WTC11 (cell line): ENCODE measurements at regions not wholly inside any gene's neighbourhood (a gene's known extent, or its start where the extent isn't known, plus 50 kb on each side); places are given as distances from the start of the nearest gene placed in this dataset.

ENCODE experiments used
- ATAC-seq: fragments of 200-7000 bp; cut with Tn5 transposase; 2 replicates; pipeline ENCODE4 v1.10.0; 2021; ENCODE audit warnings: mild to moderate bottlenecking, moderate library complexity
- CTCF ChIA-PET: fragments of 300-600 bp; sonication (Branson Sonifier 250); formaldehyde crosslinking; loops from one replicate; lab custom pipeline; 2021; ENCODE audit warnings: antibody characterized with exemption; lab: Charles Lee
- POLR2A ChIA-PET: fragments of 350-600 bp; sonication (Branson Sonifier 250); formaldehyde crosslinking; loops from one replicate; lab custom pipeline; 2021; ENCODE audit warnings: antibody characterized with exemption; lab: Charles Lee
- DNase-seq: peaks from one replicate; pipeline ENCODE4 v3.0.0; 2021; ENCODE audit warnings: low spot score
- H3K27ac Mint-ChIP-seq: 2 replicates; pipeline ENCODE4 v1.8.0; 2021; ENCODE audit warnings: mixed read lengths
- H3K27me3 Mint-ChIP-seq: 2 replicates; pipeline ENCODE4 v1.8.0; 2021; ENCODE audit warnings: low read depth, mild to moderate bottlenecking, moderate library complexity, mixed read lengths
- H3K36me3 Mint-ChIP-seq: 2 replicates; pipeline ENCODE4 v1.8.0; 2021; ENCODE audit warnings: mixed read lengths
- H3K4me1 Mint-ChIP-seq: 2 replicates; pipeline ENCODE4 v1.8.0; 2022; ENCODE audit warnings: mixed read lengths
- H3K4me3 Mint-ChIP-seq: 2 replicates; pipeline ENCODE4 v1.8.0; 2021; ENCODE audit warnings: mild to moderate bottlenecking, moderate library complexity, mixed read lengths
- H3K9me3 Mint-ChIP-seq: 2 replicates; pipeline ENCODE4 v1.8.0; 2021; ENCODE audit warnings: mixed read lengths
- AFF4 ChIP-seq: sonication (generic); formaldehyde crosslinking; IDR thresholded peaks from 2 replicates; pipeline ENCODE4 v1.8.1; 2023; ENCODE audit warnings: mild to moderate bottlenecking, missing genetic modification reagents, borderline replicate concordance
- CDX4 ChIP-seq: fragments of 250-450 bp; sonication (Bioruptor Pico); IDR thresholded peaks from 2 replicates; pipeline ENCODE4 v1.9.0; 2021; ENCODE audit warnings: moderate library complexity, mild to moderate bottlenecking, inconsistent platforms, borderline replicate concordance
- CREB1 ChIP-seq: sonication (generic); formaldehyde crosslinking; IDR thresholded peaks from 2 replicates; pipeline ENCODE4 v1.8.0; 2023; ENCODE audit warnings: mild to moderate bottlenecking, missing genetic modification reagents
- ELF4 ChIP-seq: sonication (generic); formaldehyde crosslinking; IDR thresholded peaks from 2 replicates; pipeline ENCODE4 v1.8.1; 2022; ENCODE audit warnings: low read depth, mild to moderate bottlenecking, moderate library complexity, missing genetic modification reagents
- EMX1 ChIP-seq: fragments of 250-450 bp; sonication (Bioruptor Pico); IDR thresholded peaks from 2 replicates; pipeline ENCODE4 v1.8.0; 2021; ENCODE audit warnings: mild to moderate bottlenecking
- ETV6 ChIP-seq: sonication (generic); formaldehyde crosslinking; IDR thresholded peaks from 2 replicates; pipeline ENCODE4 v1.8.1; 2022; ENCODE audit warnings: mild to moderate bottlenecking, missing genetic modification reagents
- NR3C1 ChIP-seq: sonication (generic); formaldehyde crosslinking; conservative IDR thresholded peaks from 2 replicates; pipeline ENCODE4 v1.8.1; 2023; ENCODE audit warnings: low read depth, mild to moderate bottlenecking, missing genetic modification reagents
- OVOL2 ChIP-seq: fragments of 250-450 bp; sonication (Bioruptor Pico); IDR thresholded peaks from 2 replicates; pipeline ENCODE4 v1.9.0; 2021; ENCODE audit warnings: mild to moderate bottlenecking, borderline replicate concordance
- PREB ChIP-seq: sonication (generic); formaldehyde crosslinking; IDR thresholded peaks from 2 replicates; pipeline ENCODE4 v1.8.1; 2022; ENCODE audit warnings: mild to moderate bottlenecking, missing genetic modification reagents, moderate library complexity, borderline replicate concordance
- PRRX2 ChIP-seq: fragments of 250-450 bp; sonication (Bioruptor Pico); IDR thresholded peaks from 2 replicates; pipeline ENCODE4 v1.8.0; 2021; ENCODE audit warnings: mild to moderate bottlenecking
- SP1 ChIP-seq: sonication (generic); formaldehyde crosslinking; conservative IDR thresholded peaks from 2 replicates; pipeline ENCODE4 v1.8.1; 2022; ENCODE audit warnings: missing genetic modification reagents
- TCF7 ChIP-seq: sonication (generic); formaldehyde crosslinking; IDR thresholded peaks from 2 replicates; pipeline ENCODE4 v1.8.0; 2022; ENCODE audit warnings: mild to moderate bottlenecking, low read depth, missing genetic modification reagents, moderate library complexity
- TEAD1 ChIP-seq: sonication (generic); formaldehyde crosslinking; IDR thresholded peaks from 2 replicates; pipeline ENCODE4 v1.8.0; 2022; ENCODE audit warnings: mild to moderate bottlenecking, missing genetic modification reagents
- TEAD4 ChIP-seq: sonication (generic); formaldehyde crosslinking; IDR thresholded peaks from 2 replicates; pipeline ENCODE4 v1.8.0; 2022; ENCODE audit warnings: mild to moderate bottlenecking, missing genetic modification reagents
- ZMAT4 ChIP-seq: fragments of 250-450 bp; sonication (Bioruptor Pico); IDR thresholded peaks from 2 replicates; pipeline ENCODE4 v1.9.0; 2021; ENCODE audit warnings: mild to moderate bottlenecking
- ZNF232 ChIP-seq: sonication (generic); formaldehyde crosslinking; IDR thresholded peaks from 2 replicates; pipeline ENCODE4 v1.8.0; 2022; ENCODE audit warnings: mild to moderate bottlenecking, missing genetic modification reagents
- ZNF317 ChIP-seq: sonication (generic); formaldehyde crosslinking; IDR thresholded peaks from 2 replicates; pipeline ENCODE4 v1.8.1; 2023; ENCODE audit warnings: low read depth, mild to moderate bottlenecking, moderate library complexity, missing genetic modification reagents, borderline replicate concordance
- TF ChIP-seq, protein P1 (sequence below): sonication (generic); formaldehyde crosslinking; conservative IDR thresholded peaks from 2 replicates; pipeline ENCODE4 v1.8.1; 2023; ENCODE audit warnings: mild to moderate bottlenecking, low read depth, missing genetic modification reagents, moderate library complexity
- TF ChIP-seq, protein P2 (sequence below): sonication (generic); formaldehyde crosslinking; IDR thresholded peaks from 2 replicates; pipeline ENCODE4 v1.8.1; 2022; ENCODE audit warnings: low read depth, missing genetic modification reagents, borderline replicate concordance
- TF ChIP-seq, protein P3 (sequence below): sonication (generic); formaldehyde crosslinking; IDR thresholded peaks from 2 replicates; pipeline ENCODE4 v1.8.1; 2023; ENCODE audit warnings: mild to moderate bottlenecking, missing genetic modification reagents

GRCh38 chr18:79625924-79626561 lies 53.6 kb upstream of the CTDP1 start:
- H3K4me3 Mint-ChIP-seq = no peak overlapping the region
- H3K36me3 Mint-ChIP-seq = no peaks in the 10 kb centered on the region
- H3K27ac Mint-ChIP-seq = no peak overlapping the region
- H3K4me1 Mint-ChIP-seq = peaks cover 20% of the 10 kb centered on the region
- POLR2A ChIA-PET = no interaction called here
- TF ChIP-seq TCF7 (no peak), AFF4 (no peak), PREB (no peak), CREB1 (CRISPR knock-in tag) (no peak), ELF4 (CRISPR knock-in tag) (no peak), OVOL2 (CRISPR knock-in tag) (no peak), TEAD4 (CRISPR knock-in tag) (no peak), ZNF317 (CRISPR knock-in tag) (no peak), NR3C1 (CRISPR knock-in tag) (no peak)
- TF ChIP-seq, protein P1, sequence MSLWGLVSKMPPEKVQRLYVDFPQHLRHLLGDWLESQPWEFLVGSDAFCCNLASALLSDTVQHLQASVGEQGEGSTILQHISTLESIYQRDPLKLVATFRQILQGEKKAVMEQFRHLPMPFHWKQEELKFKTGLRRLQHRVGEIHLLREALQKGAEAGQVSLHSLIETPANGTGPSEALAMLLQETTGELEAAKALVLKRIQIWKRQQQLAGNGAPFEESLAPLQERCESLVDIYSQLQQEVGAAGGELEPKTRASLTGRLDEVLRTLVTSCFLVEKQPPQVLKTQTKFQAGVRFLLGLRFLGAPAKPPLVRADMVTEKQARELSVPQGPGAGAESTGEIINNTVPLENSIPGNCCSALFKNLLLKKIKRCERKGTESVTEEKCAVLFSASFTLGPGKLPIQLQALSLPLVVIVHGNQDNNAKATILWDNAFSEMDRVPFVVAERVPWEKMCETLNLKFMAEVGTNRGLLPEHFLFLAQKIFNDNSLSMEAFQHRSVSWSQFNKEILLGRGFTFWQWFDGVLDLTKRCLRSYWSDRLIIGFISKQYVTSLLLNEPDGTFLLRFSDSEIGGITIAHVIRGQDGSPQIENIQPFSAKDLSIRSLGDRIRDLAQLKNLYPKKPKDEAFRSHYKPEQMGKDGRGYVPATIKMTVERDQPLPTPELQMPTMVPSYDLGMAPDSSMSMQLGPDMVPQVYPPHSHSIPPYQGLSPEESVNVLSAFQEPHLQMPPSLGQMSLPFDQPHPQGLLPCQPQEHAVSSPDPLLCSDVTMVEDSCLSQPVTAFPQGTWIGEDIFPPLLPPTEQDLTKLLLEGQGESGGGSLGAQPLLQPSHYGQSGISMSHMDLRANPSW (CRISPR knock-in tag) = no peak
- TF ChIP-seq, protein P2, sequence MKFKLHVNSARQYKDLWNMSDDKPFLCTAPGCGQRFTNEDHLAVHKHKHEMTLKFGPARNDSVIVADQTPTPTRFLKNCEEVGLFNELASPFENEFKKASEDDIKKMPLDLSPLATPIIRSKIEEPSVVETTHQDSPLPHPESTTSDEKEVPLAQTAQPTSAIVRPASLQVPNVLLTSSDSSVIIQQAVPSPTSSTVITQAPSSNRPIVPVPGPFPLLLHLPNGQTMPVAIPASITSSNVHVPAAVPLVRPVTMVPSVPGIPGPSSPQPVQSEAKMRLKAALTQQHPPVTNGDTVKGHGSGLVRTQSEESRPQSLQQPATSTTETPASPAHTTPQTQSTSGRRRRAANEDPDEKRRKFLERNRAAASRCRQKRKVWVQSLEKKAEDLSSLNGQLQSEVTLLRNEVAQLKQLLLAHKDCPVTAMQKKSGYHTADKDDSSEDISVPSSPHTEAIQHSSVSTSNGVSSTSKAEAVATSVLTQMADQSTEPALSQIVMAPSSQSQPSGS = no peak
- H3K27me3 Mint-ChIP-seq = 0 out of 2 replicates have a peak, but pooled peaks cover 2% of the 10 kb centered on the region
- H3K9me3 Mint-ChIP-seq = no peaks in the 10 kb centered on the region
- CTCF ChIA-PET = no interaction called here
- DNase-seq (no peak), ATAC-seq (no peak)

DNA sequence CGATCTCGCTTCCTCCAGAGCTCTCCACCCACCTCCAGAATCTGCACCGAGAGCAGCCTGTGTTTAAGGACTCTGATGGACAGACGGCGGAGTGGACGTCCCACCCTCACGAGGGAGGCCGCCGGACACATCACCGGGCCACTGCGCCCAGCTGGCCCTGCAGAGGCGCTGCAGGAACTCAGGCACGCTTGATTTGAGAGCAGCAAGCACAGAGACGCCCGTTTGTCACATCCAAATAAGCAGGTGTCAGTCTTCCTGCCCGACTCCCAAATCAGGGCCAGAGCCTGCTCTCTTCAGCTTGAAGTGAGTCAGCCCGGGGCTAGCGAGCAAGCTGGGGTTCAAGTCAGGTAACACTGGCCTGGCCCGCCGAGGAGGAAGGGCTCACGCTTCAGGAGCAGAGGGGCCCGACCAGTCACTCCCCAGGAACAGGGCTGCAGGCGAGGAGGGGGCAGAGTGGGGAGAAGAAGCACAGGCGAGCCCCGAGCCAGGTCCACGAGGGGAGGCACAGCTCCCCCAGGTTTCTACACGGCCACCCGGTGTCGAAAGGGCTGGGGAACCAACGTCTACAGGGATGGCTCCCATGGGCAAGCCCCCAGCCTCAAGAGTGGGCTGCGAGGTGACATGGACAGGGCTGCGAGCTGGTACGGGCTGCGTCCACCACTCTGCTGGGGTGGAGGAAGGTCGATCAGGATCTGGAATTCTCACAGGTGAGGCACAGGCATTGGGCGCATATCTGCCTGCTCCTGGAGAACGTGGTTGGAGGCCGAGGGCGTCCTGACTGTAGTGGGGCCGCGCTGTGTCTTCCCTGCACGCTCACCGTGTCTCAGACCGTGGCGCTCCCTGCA lies 52.5 kb upstream of the CTDP1 start:
- H3K27me3 Mint-ChIP-seq = 0 out of 2 replicates have a peak, but pooled peaks cover 2% of the 10 kb centered on the region
- no peaks in the 10 kb centered on the region for H3K9me3 Mint-ChIP-seq
- no peaks in the 10 kb centered on the region for H3K36me3 Mint-ChIP-seq
- no peak overlapping the region for H3K27ac Mint-ChIP-seq
- no peak overlapping the region for H3K4me3 Mint-ChIP-seq
- H3K4me1 Mint-ChIP-seq = peaks cover 10% of the 10 kb centered on the region
- no peak for DNase-seq
- ChIA-PET CTCF (no interaction called here), POLR2A (no interaction called here)
- ATAC-seq = no peak
- TF ChIP-seq PRRX2 (no peak), TEAD1 (no peak), ETV6 (CRISPR knock-in tag) (no peak), EMX1 (no peak), SP1 (CRISPR knock-in tag) (no peak), ZNF232 (no peak), CDX4 (CRISPR knock-in tag) (no peak), ZMAT4 (no peak)
- TF ChIP-seq, protein P3, sequence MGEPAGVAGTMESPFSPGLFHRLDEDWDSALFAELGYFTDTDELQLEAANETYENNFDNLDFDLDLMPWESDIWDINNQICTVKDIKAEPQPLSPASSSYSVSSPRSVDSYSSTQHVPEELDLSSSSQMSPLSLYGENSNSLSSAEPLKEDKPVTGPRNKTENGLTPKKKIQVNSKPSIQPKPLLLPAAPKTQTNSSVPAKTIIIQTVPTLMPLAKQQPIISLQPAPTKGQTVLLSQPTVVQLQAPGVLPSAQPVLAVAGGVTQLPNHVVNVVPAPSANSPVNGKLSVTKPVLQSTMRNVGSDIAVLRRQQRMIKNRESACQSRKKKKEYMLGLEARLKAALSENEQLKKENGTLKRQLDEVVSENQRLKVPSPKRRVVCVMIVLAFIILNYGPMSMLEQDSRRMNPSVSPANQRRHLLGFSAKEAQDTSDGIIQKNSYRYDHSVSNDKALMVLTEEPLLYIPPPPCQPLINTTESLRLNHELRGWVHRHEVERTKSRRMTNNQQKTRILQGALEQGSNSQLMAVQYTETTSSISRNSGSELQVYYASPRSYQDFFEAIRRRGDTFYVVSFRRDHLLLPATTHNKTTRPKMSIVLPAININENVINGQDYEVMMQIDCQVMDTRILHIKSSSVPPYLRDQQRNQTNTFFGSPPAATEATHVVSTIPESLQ (CRISPR knock-in tag) = no peak
